ENCODE measurements at regions not wholly inside any gene's neighbourhood (a gene's known extent, or its start where the extent isn't known, plus 50 kb on each side); places are given as distances from the start of the nearest gene placed in this dataset.

DNA sequence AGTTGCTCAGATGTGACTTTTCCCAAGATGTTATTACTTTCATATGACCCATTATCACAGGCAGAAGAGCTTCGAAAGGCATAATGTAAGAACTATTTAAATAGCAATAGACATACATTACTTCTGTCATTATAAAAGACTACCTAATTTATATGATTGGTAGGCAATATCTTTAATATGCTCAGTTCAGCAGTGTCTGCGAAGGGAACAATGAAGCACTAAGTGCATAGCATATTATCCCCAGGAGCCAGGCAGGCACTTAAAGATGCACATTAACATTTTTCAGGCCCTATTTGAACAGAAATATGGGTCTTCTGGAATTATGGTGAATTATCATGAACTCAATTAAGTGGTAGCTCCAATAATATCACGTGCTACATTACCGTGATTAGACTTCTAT is 217.8 kb downstream of the EPM2A start:
- TF ChIP-seq POLR2AphosphoS5 (IDR thresholded peaks at IDR 0.05; ENCODE audit: borderline replicate concordance, low read depth, low read length) (no peak), EZH2 (IDR thresholded peaks at IDR 0.05) (no peak)

All from SK-N-MC (cell line).